MCF 10A (cell line): ENCODE measurements at regions not wholly inside any gene's neighbourhood (a gene's known extent, or its start where the extent isn't known, plus 50 kb on each side); places are given as distances from the start of the nearest gene placed in this dataset.
A peak's percentile ranks its signal among the peaks of the same experiment; 100 is the strongest.

Experiments used
- BruUV-seq: library from RNA; stranded (reverse); fragments of 400-500 nt; replicated peaks from 2 replicates; lab custom pipeline; 2021; lab: Mats Ljungman, UMichigan
- CTCF ChIA-PET: fragments of 300-600 bp; sonication (Branson Sonifier 250); formaldehyde crosslinking; extraction: SDS; loops from one replicate; lab custom pipeline; 2021; ENCODE audit warnings: antibody characterized with exemption, inconsistent platforms; lab: Yijun Ruan, JAX
- POLR2A ChIA-PET: fragments of 300-600, 350-650 bp; sonication (Branson Sonifier 250); formaldehyde crosslinking; extraction: SDS; loops from one replicate; lab custom pipeline; 2020; ENCODE audit warnings: antibody characterized with exemption, inconsistent platforms; lab: Yijun Ruan, JAX
- DNase-seq: peaks from one replicate; pipeline ENCODE4 v3.0.0-alpha.2; 2018; ENCODE audit not compliant: unreplicated experiment
- H3K27ac Mint-ChIP-seq: one replicate; pipeline ENCODE4 v1.8.0; 2022; ENCODE audit warnings: mild to moderate bottlenecking, low read depth, mixed read lengths; ENCODE audit not compliant: unreplicated experiment
- H3K27me3 Mint-ChIP-seq: one replicate; pipeline ENCODE4 v1.8.0; 2022; ENCODE audit warnings: mixed read lengths; ENCODE audit not compliant: insufficient read depth, unreplicated experiment
- H3K36me3 Mint-ChIP-seq: one replicate; pipeline ENCODE4 v1.8.0; 2022; ENCODE audit warnings: mild to moderate bottlenecking, moderate library complexity, mixed read lengths; ENCODE audit not compliant: insufficient read depth, unreplicated experiment
- H3K4me1 Mint-ChIP-seq: one replicate; pipeline ENCODE4 v1.8.0; 2022; ENCODE audit warnings: mixed read lengths; ENCODE audit not compliant: insufficient read depth, unreplicated experiment
- H3K4me3 Mint-ChIP-seq: one replicate; pipeline ENCODE4 v1.8.0; 2022; ENCODE audit warnings: mild to moderate bottlenecking, moderate library complexity, mixed read lengths; ENCODE audit not compliant: unreplicated experiment
- H3K9me3 Mint-ChIP-seq: one replicate; pipeline ENCODE4 v1.8.0; 2022; ENCODE audit warnings: mixed read lengths; ENCODE audit not compliant: unreplicated experiment
- CTCF ChIP-seq: fragments of 200-600 bp; IDR thresholded peaks from one replicate; pipeline ENCODE4 v1.8.0; 2022; ENCODE audit warnings: antibody characterized with exemption, mild to moderate bottlenecking; ENCODE audit not compliant: unreplicated experiment
- intact Hi-C: fragments of 100-400 bp; cut with micrococcal nuclease; formaldehyde crosslinking; loops from 2 replicates; pipeline ENCODE4 v1.14.1; 2022

DNA sequence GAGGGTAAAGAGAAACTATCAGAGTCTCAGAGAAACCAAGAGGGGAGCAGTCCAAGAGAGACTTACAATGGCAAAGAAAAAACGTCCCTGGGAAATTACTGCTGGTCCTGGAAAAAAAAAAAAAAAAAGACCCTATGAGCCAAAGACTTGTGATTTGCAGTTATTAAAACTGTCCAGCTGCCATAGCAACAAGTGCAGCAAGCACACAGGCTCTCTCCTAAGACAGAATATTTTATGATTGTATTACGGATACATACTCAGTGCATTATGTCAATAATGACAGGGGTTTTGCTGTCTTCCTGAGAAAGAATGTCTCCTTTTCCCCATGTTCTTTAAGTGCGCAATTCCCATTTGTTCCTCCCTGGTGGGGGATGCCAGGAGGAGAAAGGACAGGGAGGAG is 178.5 kb downstream of the GPAM start:
- Mint-ChIP-seq H3K9me3 (no peaks in the 10 kb centered on the region), H3K27me3 (peaks cover 12% of the 10 kb centered on the region), H3K36me3 (no peaks in the 10 kb centered on the region), H3K4me3 (no peak overlapping the region), H3K4me1 (no peaks in the 10 kb centered on the region), H3K27ac (no peak overlapping the region)
- ChIA-PET POLR2A (no interaction called here), CTCF (interaction anchor here (0.6 to 0.7 kb wide), 2 partner anchors 77 to 432 kb away, joined by 3 read pairs; no protein-coding TSS in a partner anchor)
- DNase-seq, result no peak
- intact Hi-C loops, result no loop called here
- TF ChIP-seq CTCF, result no peak
- no TSS peak for BruUV-seq

GRCh38 chr10:112006407-112006806 is 177.2 kb downstream of the GPAM start:
- H3K9me3 Mint-ChIP-seq, result no peaks in the 10 kb centered on the region
- intact Hi-C loops, result no loop called here
- no TSS peak for BruUV-seq
- no peaks in the 10 kb centered on the region for H3K4me1 Mint-ChIP-seq
- H3K27me3 Mint-ChIP-seq, result peaks cover 12% of the 10 kb centered on the region
- no peak overlapping the region for H3K4me3 Mint-ChIP-seq
- H3K36me3 Mint-ChIP-seq, result no peaks in the 10 kb centered on the region
- DNase-seq, result no peak
- ChIA-PET CTCF (interaction anchor here (0.6 to 1.0 kb wide), 3 partner anchors 19 to 72 kb away, joined by 3 read pairs; no protein-coding TSS in a partner anchor), POLR2A (no interaction called here)
- H3K27ac Mint-ChIP-seq, result no peak overlapping the region
- TF ChIP-seq CTCF, result no peak

GRCh38 chr10:112006831-112007230 is 176.7 kb downstream of the GPAM start:
- no peak for TF ChIP-seq CTCF
- H3K4me3 Mint-ChIP-seq, result no peak overlapping the region
- ChIA-PET CTCF (interaction anchor here (0.6 to 1.0 kb wide), 3 partner anchors 19 to 73 kb away, joined by 3 read pairs; no protein-coding TSS in a partner anchor), POLR2A (no interaction called here)
- no peak for DNase-seq
- no TSS peak for BruUV-seq
- no peaks in the 10 kb centered on the region for H3K36me3 Mint-ChIP-seq
- H3K27me3 Mint-ChIP-seq, result peaks cover 12% of the 10 kb centered on the region
- H3K27ac Mint-ChIP-seq, result no peak overlapping the region
- intact Hi-C loops, result no loop called here
- no peaks in the 10 kb centered on the region for H3K4me1 Mint-ChIP-seq
- H3K9me3 Mint-ChIP-seq, result no peaks in the 10 kb centered on the region

DNA sequence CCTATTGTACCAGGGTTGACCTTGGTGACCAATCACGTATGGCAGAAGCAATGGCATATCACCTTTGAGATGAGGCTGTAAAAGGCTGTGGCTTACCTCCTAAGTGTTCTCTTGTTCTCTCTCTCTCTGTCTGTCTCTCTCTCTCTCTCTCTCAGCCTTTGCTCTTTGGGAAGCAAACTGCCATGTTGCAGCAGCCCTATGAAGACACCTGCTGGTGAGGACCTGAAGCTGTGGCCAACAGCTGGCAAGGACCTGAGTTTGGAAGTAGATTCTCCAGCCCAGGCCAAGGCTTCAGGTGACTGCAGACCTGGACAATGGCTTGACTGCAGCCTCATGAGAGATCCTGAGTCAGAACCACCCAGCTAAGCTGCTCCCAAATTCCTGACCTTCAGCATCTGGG is 161.4 kb downstream of the GPAM start:
- ChIA-PET POLR2A (interaction anchor here (0.7 kb wide), 1 partner anchor 11 kb away, joined by 3 read pairs; no protein-coding TSS in a partner anchor), CTCF (interaction anchor here (1.2 kb wide), 1 partner anchor 267 kb away, joined by 5 read pairs; no protein-coding TSS in a partner anchor)
- Mint-ChIP-seq H3K27ac (no peak overlapping the region), H3K36me3 (no peaks in the 10 kb centered on the region), H3K4me3 (no peak overlapping the region), H3K27me3 (no peaks in the 10 kb centered on the region), H3K4me1 (no peaks in the 10 kb centered on the region), H3K9me3 (peaks cover 5% of the 10 kb centered on the region)
- DNase-seq, result no peak
- intact Hi-C loops, result no loop called here
- no TSS peak for BruUV-seq
- peak; percentile 11 for TF ChIP-seq CTCF
